ENCODE measurements at regions not wholly inside any gene's neighbourhood (a gene's known extent, or its start where the extent isn't known, plus 50 kb on each side); places are given as distances from the start of the nearest gene placed in this dataset.

GRCh38 chr6:147888374-147888773 is 379.9 kb downstream of the SAMD5 start:
- no peak for DNase-seq (ENCODE audit: low read depth in 1 of 2, low spot score in 1 of 2)
- no peak for TF ChIP-seq USF2 (IDR thresholded peaks at IDR 0.05)
- TF ChIP-seq PHF8 (IDR thresholded peaks at IDR 0.05; ENCODE audit: borderline replicate concordance, low read depth) = no peak
- TF ChIP-seq, protein P1, sequence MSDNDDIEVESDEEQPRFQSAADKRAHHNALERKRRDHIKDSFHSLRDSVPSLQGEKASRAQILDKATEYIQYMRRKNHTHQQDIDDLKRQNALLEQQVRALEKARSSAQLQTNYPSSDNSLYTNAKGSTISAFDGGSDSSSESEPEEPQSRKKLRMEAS (IDR thresholded peaks at IDR 0.05) = no peak
- no peak for TF ChIP-seq E2F6 (IDR thresholded peaks at IDR 0.05; ENCODE audit: borderline replicate concordance, low read depth)
- no peak for TF ChIP-seq RARB (CRISPR knock-in tag; IDR thresholded peaks at IDR 0.05)
- TF ChIP-seq CHD2 (IDR thresholded peaks at IDR 0.05; ENCODE audit: low read length, partially characterized antibody) = no peak
- no peak for TF ChIP-seq CTCF (IDR thresholded peaks at IDR 0.05)
- no peak for TF ChIP-seq TP53 (CRISPR knock-in tag; IDR thresholded peaks at IDR 0.05)
- TF ChIP-seq HEYL (CRISPR knock-in tag; IDR thresholded peaks at IDR 0.05) = no peak
- no peak for TF ChIP-seq MYC (IDR thresholded peaks at IDR 0.05; ENCODE audit: borderline replicate concordance, low read length)
- no peak for TF ChIP-seq NPAS2 (CRISPR knock-in tag; IDR thresholded peaks at IDR 0.05; ENCODE audit: borderline replicate concordance)
- Histone ChIP-seq H3K4me1 (no peaks in the 10 kb centered on the region), H3K9me3 (peaks cover 4% of the 10 kb centered on the region; the same call in 1 of the 3 replicates), H3K4me3 (no peak overlapping the region), H3K4me2 (no peak overlapping the region), H3K27ac (no peak overlapping the region)
- CTCF ChIA-PET = no interaction called here
- ATAC-seq = no peak
- 9% methylated on average over 2 of the region's 2 CpGs for WGBS (ENCODE audit: missing lambda C conversion rate)
- POLR2A ChIA-PET = no interaction called here
- no peak for FAIRE-seq

DNA sequence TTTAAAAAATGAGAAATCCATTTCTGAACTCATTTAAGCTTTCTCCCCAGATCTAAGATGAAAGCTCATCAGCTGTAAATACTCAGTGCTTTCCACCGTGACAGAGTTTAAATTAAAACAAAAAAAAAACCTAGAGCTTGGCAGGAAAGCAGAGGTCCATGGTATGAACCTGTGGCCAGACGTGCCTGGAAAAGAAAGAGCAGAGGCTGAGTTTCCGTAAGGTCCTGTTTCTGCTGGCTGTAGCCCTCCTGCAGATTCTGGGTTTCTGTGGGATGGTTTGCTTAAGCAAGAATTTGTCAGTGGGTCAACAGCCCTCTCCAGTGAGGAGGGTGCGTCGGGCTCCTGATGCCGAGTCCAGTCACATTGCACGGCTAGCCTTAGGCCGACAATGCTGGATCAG is 383.2 kb downstream of the SAMD5 start:
- Histone ChIP-seq H3K4me3 (no peak overlapping the region), H3K4me1 (no peaks in the 10 kb centered on the region), H3K27ac (no peak overlapping the region), H3K4me2 (no peak overlapping the region), H3K9me3 (peaks cover 4% of the 10 kb centered on the region; the same call in 1 of the 3 replicates)
- POLR2A ChIA-PET = no interaction called here
- no peak for ATAC-seq
- 71% methylated on average over 8 of the region's 8 CpGs for WGBS (ENCODE audit: missing lambda C conversion rate)
- CTCF ChIA-PET = no interaction called here
- FAIRE-seq = no peak
- DNase-seq (ENCODE audit: low read depth in 1 of 2, low spot score in 1 of 2) = no peak
- TF ChIP-seq HMGXB4 (CRISPR knock-in tag; IDR thresholded peaks at IDR 0.05; ENCODE audit: borderline replicate concordance) (no peak), EHF (CRISPR knock-in tag; IDR thresholded peaks at IDR 0.05) (no peak), HDAC2 (IDR thresholded peaks at IDR 0.05) (no peak), BHLHE40 (IDR thresholded peaks at IDR 0.05; ENCODE audit: low read depth, low read length) (no peak), ZSCAN20 (CRISPR knock-in tag; IDR thresholded peaks at IDR 0.05) (no peak), POLR2AphosphoS2 (conservative IDR thresholded peaks at IDR 0.05; ENCODE audit: low read length) (no peak), CBX2 (IDR thresholded peaks at IDR 0.05; ENCODE audit: borderline replicate concordance, low read depth) (no peak), HOXB13 (CRISPR knock-in tag; IDR thresholded peaks at IDR 0.05; ENCODE audit: low read depth) (no peak), ZNF302 (CRISPR knock-in tag; IDR thresholded peaks at IDR 0.05) (no peak), MYC (IDR thresholded peaks at IDR 0.05; ENCODE audit: borderline replicate concordance, low read length) (no peak), MAFK (IDR thresholded peaks at IDR 0.05; ENCODE audit: partially characterized antibody) (no peak), RCOR1 (IDR thresholded peaks at IDR 0.05; ENCODE audit: low read depth, low read length) (no peak)
- TF ChIP-seq, protein P2, sequence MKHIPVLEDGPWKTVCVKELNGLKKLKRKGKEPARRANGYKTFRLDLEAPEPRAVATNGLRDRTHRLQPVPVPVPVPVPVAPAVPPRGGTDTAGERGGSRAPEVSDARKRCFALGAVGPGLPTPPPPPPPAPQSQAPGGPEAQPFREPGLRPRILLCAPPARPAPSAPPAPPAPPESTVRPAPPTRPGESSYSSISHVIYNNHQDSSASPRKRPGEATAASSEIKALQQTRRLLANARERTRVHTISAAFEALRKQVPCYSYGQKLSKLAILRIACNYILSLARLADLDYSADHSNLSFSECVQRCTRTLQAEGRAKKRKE (CRISPR knock-in tag; IDR thresholded peaks at IDR 0.05; ENCODE audit: low read depth) = no peak
- TF ChIP-seq, protein P3, sequence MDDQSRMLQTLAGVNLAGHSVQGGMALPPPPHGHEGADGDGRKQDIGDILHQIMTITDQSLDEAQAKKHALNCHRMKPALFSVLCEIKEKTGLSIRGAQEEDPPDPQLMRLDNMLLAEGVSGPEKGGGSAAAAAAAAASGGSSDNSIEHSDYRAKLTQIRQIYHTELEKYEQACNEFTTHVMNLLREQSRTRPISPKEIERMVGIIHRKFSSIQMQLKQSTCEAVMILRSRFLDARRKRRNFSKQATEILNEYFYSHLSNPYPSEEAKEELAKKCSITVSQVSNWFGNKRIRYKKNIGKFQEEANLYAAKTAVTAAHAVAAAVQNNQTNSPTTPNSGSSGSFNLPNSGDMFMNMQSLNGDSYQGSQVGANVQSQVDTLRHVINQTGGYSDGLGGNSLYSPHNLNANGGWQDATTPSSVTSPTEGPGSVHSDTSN (IDR thresholded peaks at IDR 0.05) = no peak
- TF ChIP-seq, protein P4, sequence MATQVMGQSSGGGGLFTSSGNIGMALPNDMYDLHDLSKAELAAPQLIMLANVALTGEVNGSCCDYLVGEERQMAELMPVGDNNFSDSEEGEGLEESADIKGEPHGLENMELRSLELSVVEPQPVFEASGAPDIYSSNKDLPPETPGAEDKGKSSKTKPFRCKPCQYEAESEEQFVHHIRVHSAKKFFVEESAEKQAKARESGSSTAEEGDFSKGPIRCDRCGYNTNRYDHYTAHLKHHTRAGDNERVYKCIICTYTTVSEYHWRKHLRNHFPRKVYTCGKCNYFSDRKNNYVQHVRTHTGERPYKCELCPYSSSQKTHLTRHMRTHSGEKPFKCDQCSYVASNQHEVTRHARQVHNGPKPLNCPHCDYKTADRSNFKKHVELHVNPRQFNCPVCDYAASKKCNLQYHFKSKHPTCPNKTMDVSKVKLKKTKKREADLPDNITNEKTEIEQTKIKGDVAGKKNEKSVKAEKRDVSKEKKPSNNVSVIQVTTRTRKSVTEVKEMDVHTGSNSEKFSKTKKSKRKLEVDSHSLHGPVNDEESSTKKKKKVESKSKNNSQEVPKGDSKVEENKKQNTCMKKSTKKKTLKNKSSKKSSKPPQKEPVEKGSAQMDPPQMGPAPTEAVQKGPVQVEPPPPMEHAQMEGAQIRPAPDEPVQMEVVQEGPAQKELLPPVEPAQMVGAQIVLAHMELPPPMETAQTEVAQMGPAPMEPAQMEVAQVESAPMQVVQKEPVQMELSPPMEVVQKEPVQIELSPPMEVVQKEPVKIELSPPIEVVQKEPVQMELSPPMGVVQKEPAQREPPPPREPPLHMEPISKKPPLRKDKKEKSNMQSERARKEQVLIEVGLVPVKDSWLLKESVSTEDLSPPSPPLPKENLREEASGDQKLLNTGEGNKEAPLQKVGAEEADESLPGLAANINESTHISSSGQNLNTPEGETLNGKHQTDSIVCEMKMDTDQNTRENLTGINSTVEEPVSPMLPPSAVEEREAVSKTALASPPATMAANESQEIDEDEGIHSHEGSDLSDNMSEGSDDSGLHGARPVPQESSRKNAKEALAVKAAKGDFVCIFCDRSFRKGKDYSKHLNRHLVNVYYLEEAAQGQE (IDR thresholded peaks at IDR 0.05) = no peak
